Small intestine (tissue), 7 donors: ENCODE measurements at regions not wholly inside any gene's neighbourhood (a gene's known extent, or its start where the extent isn't known, plus 50 kb on each side); places are given as distances from the start of the nearest gene placed in this dataset.

Experiments
- DNase-seq, 2 donors: peaks; one replicate each; pipeline versions ENCODE4 v3.0.0 to v3.0.0-alpha.2; 2013
- FAIRE-seq: peaks from 2 replicates; lab custom pipeline; 2012; peaks lifted over from hg19 to GRCh38; lab: Jason Lieb, UNC
- H3K27ac ChIP-seq, 3 donors: one replicate each; pipeline ENCODE4 v1.5.1; 2013; ENCODE audit warnings: low read length in 2 of 3, mild to moderate bottlenecking in 2 of 3, control low read depth in 1 of 3, inconsistent platforms in 1 of 3, low read depth in 1 of 3, moderate library complexity in 1 of 3
- H3K27me3 ChIP-seq, 3 donors: one replicate each; pipeline ENCODE4 v1.6.1; 2013; ENCODE audit warnings: low read length in 3 of 3, inconsistent platforms in 1 of 3; ENCODE audit not compliant: control insufficient read depth in 3 of 3, insufficient read depth in 3 of 3
- H3K36me3 ChIP-seq, 3 donors: one replicate each; pipeline ENCODE4 v1.6.1; 2013; ENCODE audit warnings: low read length in 3 of 3, inconsistent platforms in 1 of 3, low read depth in 1 of 3, mild to moderate bottlenecking in 1 of 3, moderate library complexity in 1 of 3; ENCODE audit not compliant: control insufficient read depth in 3 of 3, insufficient read depth in 2 of 3
- H3K4me1 ChIP-seq, 3 donors: one replicate each; pipeline ENCODE4 v1.6.1; 2013; ENCODE audit warnings: low read length in 2 of 3, inconsistent platforms in 1 of 3, low read depth in 1 of 3, mild to moderate bottlenecking in 1 of 3, moderate library complexity in 1 of 3; ENCODE audit not compliant: control insufficient read depth in 3 of 3, insufficient read depth in 2 of 3
- H3K4me3 ChIP-seq, 3 donors: one replicate each; pipeline ENCODE4 v1.5.1; 2013; ENCODE audit warnings: low read length in 3 of 3, control low read depth in 1 of 3, inconsistent platforms in 1 of 3, low read depth in 1 of 3, mild to moderate bottlenecking in 1 of 3, moderate library complexity in 1 of 3
- H3K9me3 ChIP-seq, 2 donors: one replicate each; pipeline ENCODE4 v1.6.1; 2013; ENCODE audit warnings: low read depth in 1 of 2, low read length in 1 of 2; ENCODE audit not compliant: control insufficient read depth in 2 of 2, insufficient read depth in 1 of 2
- whole genome bisulfite sequencing, 3 donors: extraction: QIAGEN DNeasy Blood & Tissue Kit; methylation state at CpG; one replicate each; pipeline ENCODE4 v1.1.7; 2013; 5-methylcytosine and 5-hydroxymethylcytosine counted together
- donor health status: healthy with polysubstance abuse.
- donor health status: control.
- donor health status: control.
- donor health status: Bipolar disorder and iron deficiency.
- donor health status: healthy.

DNA sequence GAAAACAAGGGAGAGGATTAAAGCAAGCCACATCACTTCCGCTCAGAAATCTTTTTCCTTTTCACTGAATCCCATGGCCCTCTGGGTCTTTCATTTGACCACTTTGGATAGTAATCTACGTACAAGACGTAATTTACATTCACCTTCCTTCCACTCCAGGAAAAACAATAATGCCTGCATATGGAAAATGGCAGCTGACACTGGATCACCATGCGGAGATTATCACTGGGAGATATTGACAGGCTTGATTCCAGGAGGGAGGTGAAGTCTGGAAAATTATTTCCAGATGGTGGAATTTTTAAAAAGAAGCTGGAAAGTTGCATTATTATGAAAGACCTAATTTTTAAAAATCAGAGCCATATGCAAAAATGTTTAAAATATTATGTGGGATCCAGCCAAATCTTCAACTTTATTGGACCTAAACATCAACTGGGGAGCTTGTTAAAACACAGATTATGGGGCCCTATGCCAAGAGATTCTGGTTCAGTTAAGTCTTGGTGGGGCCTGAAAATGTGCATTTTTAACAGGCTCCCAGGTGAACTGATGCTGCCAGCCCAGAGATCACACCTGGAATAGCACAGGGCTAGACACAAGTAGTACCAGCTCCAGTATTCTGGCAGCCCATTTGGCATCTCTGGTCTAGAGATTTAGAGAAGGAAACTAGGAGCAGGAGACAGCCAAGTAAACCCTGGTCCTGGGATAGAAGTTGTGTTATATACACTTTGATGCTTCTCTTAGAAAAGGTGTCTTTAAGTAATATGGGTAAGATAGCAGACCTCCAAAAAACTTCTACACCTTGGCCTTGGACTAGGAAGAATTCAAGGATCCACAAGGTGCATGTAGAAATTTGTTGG is 290.3 kb upstream of the LDB2 start:
- 58 to 79% (median 69%) methylated on average over 4 of the region's 4 CpGs for WGBS, 3 donors

DNA sequence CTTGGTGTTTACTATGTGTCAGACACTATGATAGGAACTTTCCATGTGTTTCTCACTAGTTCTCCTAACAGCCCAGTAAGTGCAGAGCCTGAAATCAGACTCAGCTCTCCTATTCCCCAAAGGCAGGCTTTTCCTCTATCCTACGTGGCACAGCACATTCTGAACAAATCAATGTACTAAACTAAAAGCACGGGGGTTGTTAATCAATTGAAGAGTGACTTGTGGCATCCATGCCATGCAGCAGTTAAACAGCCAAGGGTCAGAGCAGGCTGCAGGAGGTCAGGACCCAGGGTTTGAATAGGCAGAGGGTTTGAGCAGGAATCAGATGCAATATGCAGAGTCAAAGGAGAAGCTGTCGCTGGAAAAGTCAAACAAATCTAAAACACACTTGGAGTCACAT is 289.7 kb upstream of the LDB2 start:
- Histone ChIP-seq H3K4me1 (no peaks in the 10 kb centered on the region), H3K9me3 (no peaks in the 10 kb centered on the region), H3K4me3 (no peak overlapping the region), H3K27me3 (no peaks in the 10 kb centered on the region), H3K27ac (no peak overlapping the region), H3K36me3 (no peaks in the 10 kb centered on the region)
- no peak for FAIRE-seq
- 17 to 46% (median 34%) methylated on average over 3 of the region's 3 CpGs for WGBS, 3 donors
- DNase-seq: no peak

More for the DNA sequence above, 290.3 kb upstream of the LDB2 start:
- FAIRE-seq (no peak), DNase-seq (no peak)
- Histone ChIP-seq H3K4me3 (no peak overlapping the region), H3K27me3 (no peaks in the 10 kb centered on the region), H3K27ac (no peak overlapping the region), H3K9me3 (peaks cover 0 to 4% of the 10 kb centered on the region in 2 donors), H3K4me1 (no peaks in the 10 kb centered on the region), H3K36me3 (no peaks in the 10 kb centered on the region)

- no peak overlapping the region for H3K4me3 ChIP-seq
- DNase-seq (no peak), FAIRE-seq (no peak)
- H3K27ac ChIP-seq: no peak overlapping the region
- H3K4me1 ChIP-seq: no peaks in the 10 kb centered on the region
- no peaks in the 10 kb centered on the region for H3K27me3 ChIP-seq
- H3K9me3 ChIP-seq: no peaks in the 10 kb centered on the region
- 73 to 84% (median 82%) methylated on average over 5 of the region's 5 CpGs for WGBS, 3 donors
- H3K36me3 ChIP-seq: no peaks in the 10 kb centered on the region
Measured at GRCh38 chr4:17187003-17187402, 288.6 kb upstream of the LDB2 start.

GRCh38 chr4:17182888-17183287 is 284.4 kb upstream of the LDB2 start:
- Histone ChIP-seq H3K4me3 (no peak overlapping the region), H3K27me3 (no peaks in the 10 kb centered on the region), H3K27ac (no peak overlapping the region), H3K4me1 (no peaks in the 10 kb centered on the region), H3K36me3 (no peaks in the 10 kb centered on the region), H3K9me3 (no peaks in the 10 kb centered on the region)
- no peak for DNase-seq
- no peak for FAIRE-seq
- 62 to 81% (median 64%) methylated on average over 4 of the region's 4 CpGs for WGBS, 3 donors

GRCh38 chr4:17174751-17175150 is 276.3 kb upstream of the LDB2 start:
- H3K27ac ChIP-seq: no peak overlapping the region
- peaks cover 0 to 1% of the 10 kb centered on the region in 2 donors for H3K9me3 ChIP-seq
- DNase-seq (no peak), FAIRE-seq (no peak)
- H3K27me3 ChIP-seq: no peaks in the 10 kb centered on the region
- no peak overlapping the region for H3K4me3 ChIP-seq
- H3K36me3 ChIP-seq: no peaks in the 10 kb centered on the region
- no peaks in the 10 kb centered on the region for H3K4me1 ChIP-seq

DNA sequence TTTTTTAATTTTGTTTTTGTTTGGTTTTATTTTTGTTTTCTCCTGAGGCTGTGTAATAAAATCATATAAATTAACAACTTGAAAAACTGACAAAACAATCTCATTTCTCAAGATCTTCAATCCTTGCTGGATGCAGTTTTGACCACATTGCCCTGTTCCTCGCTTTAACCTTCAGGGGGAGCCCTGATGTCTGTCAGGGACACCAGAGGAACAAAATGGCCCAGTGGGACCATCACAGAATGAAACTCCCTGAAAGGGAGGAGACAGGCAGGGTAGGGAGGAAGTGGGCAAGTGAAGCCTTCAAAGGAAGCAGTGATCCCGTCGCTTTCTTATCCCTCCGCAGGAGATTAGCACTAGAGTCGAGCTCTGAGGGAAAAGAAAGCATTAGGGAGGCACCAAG is 274.9 kb upstream of the LDB2 start:
- Histone ChIP-seq H3K9me3 (peaks cover 0 to 1% of the 10 kb centered on the region in 2 donors), H3K27ac (no peak overlapping the region), H3K4me1 (no peaks in the 10 kb centered on the region), H3K4me3 (no peak overlapping the region), H3K36me3 (no peaks in the 10 kb centered on the region), H3K27me3 (no peaks in the 10 kb centered on the region)
- FAIRE-seq (no peak), DNase-seq (no peak)
- 56 to 64% (median 60%) methylated on average over 5 of the region's 5 CpGs for WGBS, 3 donors

DNA sequence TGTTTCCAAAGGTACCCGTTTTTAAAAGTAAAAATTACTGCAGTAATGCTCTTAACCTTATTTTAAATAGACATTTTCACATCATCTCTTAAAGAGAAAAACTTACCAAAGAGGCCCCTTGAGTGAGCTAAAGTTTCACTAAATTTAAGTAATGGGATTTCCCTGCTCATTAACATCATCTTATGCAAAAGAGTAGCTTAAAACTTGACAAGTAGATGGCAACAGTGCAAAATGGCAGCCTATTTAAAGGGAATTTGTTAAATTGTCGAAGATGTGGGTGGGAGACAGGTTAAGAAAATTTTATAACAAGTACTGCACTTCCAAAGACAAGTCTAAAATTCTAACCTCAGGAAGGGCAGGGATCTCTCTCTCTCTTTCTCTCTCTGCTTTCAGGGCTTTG is 271.7 kb upstream of the LDB2 start:
- no peaks in the 10 kb centered on the region for H3K36me3 ChIP-seq
- peaks cover 0 to 1% of the 10 kb centered on the region in 2 donors for H3K9me3 ChIP-seq
- no peak overlapping the region for H3K27ac ChIP-seq
- H3K27me3 ChIP-seq: no peaks in the 10 kb centered on the region
- DNase-seq: no peak
- no peak overlapping the region for H3K4me3 ChIP-seq
- no peaks in the 10 kb centered on the region for H3K4me1 ChIP-seq
- FAIRE-seq: no peak
- WGBS, 3 donors: 30 to 61% (median 39%) methylated on average over 2 of the region's 2 CpGs

- no peaks in the 10 kb centered on the region for H3K27me3 ChIP-seq
- no peaks in the 10 kb centered on the region for H3K36me3 ChIP-seq
- WGBS, 3 donors: 85 to 88% (median 86%) methylated on average over 1 of the region's 1 CpG
- H3K27ac ChIP-seq: no peak overlapping the region
- H3K9me3 ChIP-seq: peaks cover 0 to 1% of the 10 kb centered on the region in 2 donors
- FAIRE-seq (no peak), DNase-seq (no peak)
- no peaks in the 10 kb centered on the region for H3K4me1 ChIP-seq
- H3K4me3 ChIP-seq: no peak overlapping the region
Measured at GRCh38 chr4:17169699-17170098, 271.3 kb upstream of the LDB2 start.

DNA sequence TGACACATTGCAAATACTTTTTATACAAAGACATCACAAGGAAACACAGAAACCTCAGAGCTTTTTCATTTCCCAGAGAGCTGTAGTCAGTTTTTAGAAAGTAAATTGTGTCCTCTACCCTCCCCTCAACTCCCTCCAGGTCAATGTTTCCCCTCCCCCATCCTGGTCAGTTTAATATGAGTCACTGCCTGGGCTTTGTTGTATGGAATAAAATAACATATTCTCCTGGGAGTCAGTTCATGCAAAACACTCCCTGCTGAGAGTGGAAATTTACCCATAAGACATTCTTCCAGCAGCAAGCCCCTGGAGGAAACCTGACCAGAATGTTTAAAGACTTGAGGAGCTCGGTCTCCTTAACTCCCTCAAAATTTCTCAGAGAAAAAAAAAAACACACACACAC is 270.1 kb upstream of the LDB2 start:
- Histone ChIP-seq H3K9me3 (peaks cover 0 to 7% of the 10 kb centered on the region in 2 donors), H3K4me3 (no peak overlapping the region), H3K36me3 (no peaks in the 10 kb centered on the region), H3K27me3 (no peaks in the 10 kb centered on the region), H3K4me1 (no peaks in the 10 kb centered on the region), H3K27ac (no peak overlapping the region)
- WGBS, 3 donors: 46 to 69% (median 59%) methylated on average over 1 of the region's 1 CpG
- DNase-seq (no peak), FAIRE-seq (no peak)
